ENCODE measurements at regions not wholly inside any gene's neighbourhood (a gene's known extent, or its start where the extent isn't known, plus 50 kb on each side); places are given as distances from the start of the nearest gene placed in this dataset.

DNA sequence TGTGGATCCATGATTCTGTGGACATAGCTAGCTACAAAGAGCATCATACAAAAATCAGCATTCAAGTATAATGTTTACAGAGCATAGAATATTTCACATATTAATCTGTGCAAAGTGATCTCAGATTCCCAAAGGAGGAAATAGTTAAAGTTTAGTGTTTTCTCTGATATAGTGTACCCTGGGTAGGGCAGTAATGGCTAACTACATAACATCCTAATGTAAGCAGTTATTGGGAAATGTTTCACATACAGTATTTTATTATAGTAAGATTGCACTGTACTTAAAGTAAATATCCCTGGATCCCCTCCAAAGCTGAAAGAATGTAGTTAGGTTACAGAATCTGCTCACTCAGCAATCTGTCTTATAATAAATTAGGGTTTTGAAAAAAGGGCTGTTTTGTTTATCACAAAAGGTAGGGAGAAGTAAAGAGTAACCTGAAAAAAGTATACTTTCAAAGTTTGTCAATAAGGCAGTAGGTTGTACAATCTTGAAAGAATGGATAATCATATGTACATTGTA is 52.5 kb upstream of the SMARCA2 start:
- Mint-ChIP-seq H3K4me1 (ENCODE audit: unreplicated experiment) (peaks cover 6% of the 10 kb centered on the region), H3K27ac (ENCODE audit: unreplicated experiment) (no peak overlapping the region), H3K9me3 (ENCODE audit: unreplicated experiment) (no peaks in the 10 kb centered on the region), H3K27me3 (ENCODE audit: unreplicated experiment) (peaks cover 3% of the 10 kb centered on the region), H3K36me3 (ENCODE audit: unreplicated experiment) (no peaks in the 10 kb centered on the region), H3K4me3 (ENCODE audit: unreplicated experiment) (no peak overlapping the region)
- DNase-seq (ENCODE audit: extremely low spot score, unreplicated experiment) = no peak
- TF ChIP-seq, protein P1, sequence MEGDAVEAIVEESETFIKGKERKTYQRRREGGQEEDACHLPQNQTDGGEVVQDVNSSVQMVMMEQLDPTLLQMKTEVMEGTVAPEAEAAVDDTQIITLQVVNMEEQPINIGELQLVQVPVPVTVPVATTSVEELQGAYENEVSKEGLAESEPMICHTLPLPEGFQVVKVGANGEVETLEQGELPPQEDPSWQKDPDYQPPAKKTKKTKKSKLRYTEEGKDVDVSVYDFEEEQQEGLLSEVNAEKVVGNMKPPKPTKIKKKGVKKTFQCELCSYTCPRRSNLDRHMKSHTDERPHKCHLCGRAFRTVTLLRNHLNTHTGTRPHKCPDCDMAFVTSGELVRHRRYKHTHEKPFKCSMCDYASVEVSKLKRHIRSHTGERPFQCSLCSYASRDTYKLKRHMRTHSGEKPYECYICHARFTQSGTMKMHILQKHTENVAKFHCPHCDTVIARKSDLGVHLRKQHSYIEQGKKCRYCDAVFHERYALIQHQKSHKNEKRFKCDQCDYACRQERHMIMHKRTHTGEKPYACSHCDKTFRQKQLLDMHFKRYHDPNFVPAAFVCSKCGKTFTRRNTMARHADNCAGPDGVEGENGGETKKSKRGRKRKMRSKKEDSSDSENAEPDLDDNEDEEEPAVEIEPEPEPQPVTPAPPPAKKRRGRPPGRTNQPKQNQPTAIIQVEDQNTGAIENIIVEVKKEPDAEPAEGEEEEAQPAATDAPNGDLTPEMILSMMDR (IDR thresholded peaks at IDR 0.05) = no peak

DNA sequence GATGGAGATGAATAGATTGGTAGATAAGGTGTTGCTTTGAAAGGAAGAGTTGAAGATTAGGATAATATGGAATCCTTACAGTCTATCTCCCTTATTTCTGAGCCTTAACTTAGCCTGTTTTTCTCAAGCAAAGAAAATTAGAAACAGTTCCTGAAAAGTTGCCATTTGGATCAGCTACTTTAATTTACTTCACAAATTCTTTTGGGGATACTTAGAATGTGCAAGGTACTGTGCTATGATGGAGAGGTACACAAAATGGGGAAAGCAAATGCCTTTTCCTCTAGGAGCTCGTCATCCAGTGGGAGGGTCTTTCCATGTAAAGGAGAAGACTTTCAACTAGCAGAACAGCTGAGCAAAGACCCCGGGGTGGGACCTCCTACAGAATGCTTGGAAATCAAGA is 51.1 kb upstream of the SMARCA2 start:
- Mint-ChIP-seq H3K27ac (ENCODE audit: unreplicated experiment) (no peak overlapping the region), H3K4me3 (ENCODE audit: unreplicated experiment) (no peak overlapping the region), H3K9me3 (ENCODE audit: unreplicated experiment) (no peaks in the 10 kb centered on the region), H3K36me3 (ENCODE audit: unreplicated experiment) (no peaks in the 10 kb centered on the region), H3K27me3 (ENCODE audit: unreplicated experiment) (peaks cover 3% of the 10 kb centered on the region), H3K4me1 (ENCODE audit: unreplicated experiment) (peaks cover 6% of the 10 kb centered on the region)
- DNase-seq (ENCODE audit: extremely low spot score, unreplicated experiment) = no peak
- TF ChIP-seq, protein P1 (IDR thresholded peaks at IDR 0.05) = no peak

Data from osteocyte (in vitro differentiated cells).